Activated T-helper 1 cell treated with anti-CD3 and anti-CD28 coated beads, Interleukin-2, amount 50 U/mL, for 16 hours (primary cell): ENCODE measurements at regions not wholly inside any gene's neighbourhood (a gene's known extent, or its start where the extent isn't known, plus 50 kb on each side); places are given as distances from the start of the nearest gene placed in this dataset.

ENCODE experiments used
- DNase-seq, 2 donors: peaks; one replicate each; pipeline ENCODE4 v3.0.0-alpha.2; 2020; ENCODE audit warnings: low read depth in 1 of 2, low spot score in 1 of 2

DNA sequence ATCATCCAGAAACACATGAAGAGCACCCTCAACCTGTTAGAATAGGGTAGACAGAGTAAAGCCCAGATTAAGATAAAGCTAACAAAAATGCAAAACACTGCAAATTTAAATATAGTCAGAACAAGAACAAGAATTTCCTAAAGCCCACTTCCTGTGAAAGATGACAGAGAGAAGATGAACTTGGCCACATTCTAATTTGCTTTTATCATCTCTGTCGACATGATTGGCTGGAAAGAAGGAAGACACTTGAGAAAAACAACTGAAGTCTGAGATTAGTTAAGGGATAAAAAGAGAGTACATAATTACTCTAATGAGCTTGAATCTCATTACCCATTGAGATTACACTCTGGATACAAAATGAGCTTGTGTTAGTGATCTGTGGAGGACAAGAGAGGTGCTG lies 537.6 kb downstream of the KLF5 start:
- DNase-seq = no peak

DNA sequence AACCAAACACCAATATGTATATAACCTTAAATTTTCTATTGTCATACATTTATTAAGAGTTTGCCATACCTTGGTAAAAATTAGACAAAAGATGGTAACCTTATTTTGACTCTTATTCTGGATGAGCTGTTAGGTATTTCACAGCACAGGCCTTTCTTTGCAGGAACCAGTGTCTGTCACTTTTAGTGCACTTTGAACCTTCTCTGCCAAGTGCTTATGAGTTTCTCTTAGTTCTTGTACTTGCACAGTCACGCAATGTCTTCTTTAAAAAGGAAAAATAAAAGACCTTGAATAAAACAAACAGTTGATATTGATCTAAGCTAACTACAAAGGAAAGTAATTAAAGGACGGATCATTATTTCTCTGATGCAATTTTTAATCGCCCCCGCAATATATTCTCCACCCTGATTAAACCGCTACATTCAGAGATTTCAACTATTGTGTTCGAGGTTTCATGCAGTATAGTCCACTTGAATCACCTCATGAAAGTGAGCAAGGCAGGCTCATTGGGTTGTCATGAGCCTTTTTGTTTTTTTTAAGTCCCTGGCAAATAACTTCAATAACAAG lies 534.5 kb downstream of the KLF5 start:
- DNase-seq = no peak

DNA sequence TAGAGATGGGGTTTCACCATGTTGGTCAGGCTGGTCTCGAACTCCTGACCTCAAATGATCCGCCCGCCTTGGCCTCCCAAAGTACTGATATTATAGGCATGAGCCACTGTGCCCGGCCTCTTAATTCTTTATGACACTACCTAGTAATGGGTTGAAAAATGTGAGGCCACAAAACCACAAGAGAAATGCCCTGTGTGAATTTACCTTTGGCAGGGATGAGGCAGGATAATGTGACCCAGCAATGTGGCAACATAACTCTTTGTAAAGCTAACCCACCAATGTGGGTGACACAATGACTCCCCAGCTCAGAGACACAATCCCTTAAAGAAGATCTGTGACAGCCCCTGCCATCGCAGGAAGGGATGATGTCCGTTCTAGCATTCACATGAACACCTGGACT lies 533.1 kb downstream of the KLF5 start:
- DNase-seq = no peak

DNA sequence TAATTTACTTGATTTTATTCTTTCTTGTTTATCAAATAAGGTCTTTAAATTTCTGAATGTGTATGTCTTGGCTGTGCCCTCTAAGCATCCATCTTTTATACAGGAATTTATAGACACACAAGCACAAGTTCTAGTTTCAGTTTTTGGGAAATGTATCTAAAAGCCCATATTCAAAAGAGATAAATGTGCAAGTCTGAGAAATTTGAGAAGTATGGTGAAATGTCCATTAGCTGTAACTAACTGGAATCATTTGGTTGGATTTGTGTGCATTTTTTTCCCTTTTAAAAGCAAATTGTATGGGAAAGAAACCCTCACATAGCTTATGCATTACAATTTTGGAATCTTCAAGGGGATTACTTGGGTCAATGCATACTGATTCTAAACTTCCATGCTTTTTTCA lies 532.0 kb downstream of the KLF5 start:
- no peak for DNase-seq

DNA sequence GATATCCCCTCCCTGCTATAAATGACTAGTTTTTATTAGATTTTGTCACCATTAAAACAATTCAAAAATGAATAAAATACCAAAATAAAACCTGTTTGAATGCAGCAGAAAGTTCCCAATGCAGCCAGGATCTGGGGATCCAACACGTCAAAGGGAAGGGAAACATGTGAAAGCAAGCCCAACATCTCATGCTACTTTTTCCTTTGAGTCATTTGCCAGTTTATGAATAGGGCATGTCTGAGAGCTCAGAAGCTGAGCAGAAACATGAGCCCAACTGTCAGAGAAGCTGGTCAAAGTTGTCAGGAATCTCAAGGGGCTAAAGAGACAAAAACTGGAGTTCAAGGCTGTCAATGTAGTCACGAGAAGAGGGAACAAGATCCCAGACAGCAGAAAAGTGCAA lies 526.4 kb downstream of the KLF5 start:
- no peak for DNase-seq

DNA sequence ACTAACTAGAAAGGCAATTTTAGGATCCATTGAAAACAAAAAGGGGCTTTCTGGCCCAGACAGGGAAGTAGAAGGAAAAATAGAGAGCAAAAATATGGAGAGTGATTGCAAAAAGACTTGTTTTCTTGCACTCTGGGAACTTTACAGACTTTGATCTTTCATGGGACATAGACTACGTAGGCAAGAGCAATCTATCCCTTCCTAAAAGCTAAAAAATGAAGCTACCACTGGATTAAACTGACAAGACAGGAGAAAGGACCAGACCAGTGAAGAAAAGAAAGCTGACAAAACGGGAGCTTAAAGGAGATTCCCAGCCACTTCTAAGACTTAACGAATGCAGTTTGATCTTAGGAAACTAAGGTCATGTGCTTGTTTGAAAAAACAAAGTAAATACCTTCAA lies 524.5 kb downstream of the KLF5 start:
- DNase-seq = no peak

DNA sequence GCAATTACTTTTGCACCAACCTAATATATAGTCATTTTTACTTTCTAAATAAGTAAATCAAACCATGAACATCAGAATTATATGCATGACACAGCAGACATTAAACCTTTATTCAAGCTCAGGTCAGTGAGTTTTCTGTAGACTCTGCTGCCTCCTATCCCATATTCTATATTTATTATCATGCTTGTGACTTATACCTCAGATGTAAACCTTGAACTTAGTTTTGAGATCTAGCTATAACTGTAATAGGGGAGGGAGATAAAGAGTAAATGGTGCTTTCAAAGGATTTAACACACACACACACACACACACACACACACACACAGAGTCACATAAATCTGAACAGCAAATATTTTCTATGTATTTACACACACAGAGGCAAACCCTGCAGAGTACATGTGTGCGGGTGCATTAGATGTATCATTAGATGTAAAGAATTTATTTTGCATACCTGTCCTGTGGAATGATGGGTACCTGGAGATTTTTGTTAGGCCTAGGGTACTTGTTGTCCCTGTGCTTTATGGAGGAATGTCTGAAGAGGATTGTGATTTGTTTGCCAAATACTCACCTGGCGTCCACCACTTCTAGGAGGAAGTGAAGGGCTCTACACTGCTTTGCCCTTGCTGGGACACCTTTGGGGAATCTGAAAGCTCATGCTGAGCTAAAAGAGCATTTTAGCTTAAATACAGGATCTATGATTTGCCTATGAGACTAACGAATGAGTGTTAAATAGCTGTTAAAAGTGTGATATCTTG lies 521.9 kb downstream of the KLF5 start:
- no peak for DNase-seq

DNA sequence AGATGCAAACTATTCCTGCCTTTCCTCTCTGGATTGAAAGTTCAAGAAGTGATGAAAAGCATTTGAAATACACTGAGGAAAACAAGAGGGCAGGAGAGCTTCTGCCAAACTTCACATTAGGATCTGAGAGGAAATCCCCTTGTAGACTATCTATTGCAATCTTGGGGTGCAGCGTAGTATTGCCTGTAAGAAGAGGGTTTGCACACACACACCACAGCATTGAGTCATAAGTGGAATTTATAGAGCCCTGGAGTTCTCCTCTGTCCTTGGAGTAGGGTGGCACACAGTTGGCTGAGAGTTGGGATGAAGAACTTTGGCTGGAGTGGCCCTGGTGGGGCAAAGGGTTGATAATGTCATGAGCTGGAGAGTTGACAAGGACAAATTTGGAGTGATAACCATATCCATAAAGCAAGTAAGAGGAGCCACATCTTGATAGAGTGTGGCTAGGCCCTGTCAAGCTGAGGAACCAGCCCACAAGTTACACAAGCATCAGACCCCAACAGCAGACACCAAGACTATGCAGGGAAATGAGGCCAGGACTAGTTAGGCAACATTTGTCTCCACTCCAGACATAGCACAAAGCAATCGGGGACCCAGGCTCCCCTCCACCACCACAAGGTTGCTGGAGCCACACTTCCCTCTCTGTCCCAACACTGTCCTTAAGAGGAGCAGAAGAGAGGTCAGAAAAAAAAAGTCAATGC lies 520.9 kb downstream of the KLF5 start:
- no peak for DNase-seq

DNA sequence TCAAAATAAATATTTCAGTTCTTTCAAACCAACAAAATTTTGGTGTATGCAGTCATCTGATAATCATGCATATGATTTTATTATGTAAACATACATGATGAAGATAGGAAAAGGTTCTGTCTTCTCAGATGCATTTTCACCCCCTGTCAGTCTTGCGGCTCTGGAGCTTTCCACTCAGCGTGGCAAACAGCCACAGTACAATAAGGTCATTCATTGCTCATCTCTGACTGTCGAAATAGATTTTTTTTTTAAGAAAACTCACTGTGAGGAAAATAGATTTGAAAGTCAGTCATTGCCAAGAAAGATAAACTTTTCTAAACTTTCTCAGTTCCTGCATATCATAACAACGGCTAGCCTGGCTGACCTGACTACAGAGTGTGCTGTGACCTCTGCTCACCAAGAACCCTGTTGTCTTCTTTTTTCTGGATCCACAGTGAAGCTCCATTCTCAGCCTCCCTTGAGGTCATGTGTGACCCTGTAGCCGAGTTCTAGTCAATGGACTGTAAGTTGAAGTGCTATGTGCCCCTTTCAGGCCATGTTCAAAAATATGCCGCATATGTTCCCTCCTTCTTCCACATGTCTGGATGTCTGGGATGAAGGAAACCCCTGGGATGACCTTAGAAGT lies 519.6 kb downstream of the KLF5 start:
- no peak for DNase-seq

DNA sequence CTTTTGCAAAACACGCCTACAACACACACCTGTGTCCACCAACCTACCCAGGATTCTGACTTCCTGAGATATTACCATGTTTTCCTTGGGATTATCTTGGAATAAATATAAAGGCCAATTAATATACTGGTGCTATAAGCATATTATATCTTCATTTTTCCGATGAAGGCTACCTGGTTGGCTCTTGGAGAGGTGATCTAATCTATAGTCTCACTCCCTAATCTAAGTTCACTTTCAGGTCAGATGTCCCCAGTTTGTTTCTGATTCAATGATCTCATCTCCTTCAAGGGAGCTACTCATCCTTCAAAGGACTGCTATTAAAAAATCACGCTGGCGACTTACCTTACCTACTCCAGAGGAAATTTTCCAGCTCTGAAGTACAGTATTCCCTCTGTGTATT lies 517.5 kb downstream of the KLF5 start:
- DNase-seq = no peak

DNA sequence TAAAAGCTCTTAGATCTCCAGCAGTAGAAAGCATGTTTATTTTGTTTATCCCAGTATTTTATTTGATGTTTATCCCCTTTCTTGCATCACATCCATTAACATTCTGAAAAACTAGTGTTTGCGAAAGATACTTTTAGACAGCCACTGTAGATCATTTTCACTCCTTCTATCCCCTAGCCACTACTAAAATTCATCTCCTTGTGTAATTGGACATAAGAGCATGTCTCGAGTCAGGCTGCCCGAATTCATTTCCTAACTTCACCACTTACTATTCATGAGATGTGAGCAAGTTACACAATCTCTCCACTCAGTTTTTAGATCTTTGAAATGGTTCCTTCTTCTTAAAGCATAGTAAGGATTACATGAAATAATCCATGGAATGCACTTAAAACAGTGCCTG lies 514.0 kb downstream of the KLF5 start:
- no peak for DNase-seq

DNA sequence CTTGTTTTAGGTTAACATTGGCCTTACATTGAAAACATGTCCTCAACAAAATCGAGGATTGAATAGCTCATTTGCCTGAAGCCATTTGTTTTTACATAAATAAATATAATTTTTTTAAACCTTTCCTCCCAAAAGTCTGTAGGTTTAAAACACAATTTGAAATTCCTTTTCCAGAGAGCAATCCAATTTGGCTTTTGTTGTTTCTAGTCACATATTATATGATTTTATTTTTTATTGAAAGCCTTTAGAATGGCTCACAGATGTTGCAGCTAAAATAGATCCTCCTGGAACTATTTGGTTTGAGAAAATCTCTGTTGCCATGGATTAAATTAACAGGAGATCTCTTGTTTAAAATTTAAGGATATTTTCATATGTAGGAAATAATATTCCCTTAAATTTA lies 512.6 kb downstream of the KLF5 start:
- no peak for DNase-seq

DNA sequence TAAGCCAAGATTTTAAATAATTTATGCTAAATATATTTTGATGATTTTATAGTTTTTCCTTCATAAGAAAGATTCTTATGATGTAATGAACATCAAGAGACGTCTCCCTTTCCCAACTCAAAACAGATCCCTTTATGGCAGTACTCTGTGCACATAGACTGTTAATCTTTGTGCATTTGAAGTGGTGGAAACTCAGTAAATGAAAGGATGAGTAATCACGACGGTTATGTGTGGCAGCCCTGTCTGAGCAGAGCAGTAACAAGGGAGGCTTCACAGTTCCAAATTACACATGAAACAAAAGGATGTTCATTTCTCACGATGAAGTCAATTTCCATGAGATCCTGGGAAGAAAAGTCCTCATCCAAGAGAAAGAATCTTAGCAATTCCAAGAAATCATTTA lies 498.1 kb downstream of the KLF5 start:
- no peak for DNase-seq

DNA sequence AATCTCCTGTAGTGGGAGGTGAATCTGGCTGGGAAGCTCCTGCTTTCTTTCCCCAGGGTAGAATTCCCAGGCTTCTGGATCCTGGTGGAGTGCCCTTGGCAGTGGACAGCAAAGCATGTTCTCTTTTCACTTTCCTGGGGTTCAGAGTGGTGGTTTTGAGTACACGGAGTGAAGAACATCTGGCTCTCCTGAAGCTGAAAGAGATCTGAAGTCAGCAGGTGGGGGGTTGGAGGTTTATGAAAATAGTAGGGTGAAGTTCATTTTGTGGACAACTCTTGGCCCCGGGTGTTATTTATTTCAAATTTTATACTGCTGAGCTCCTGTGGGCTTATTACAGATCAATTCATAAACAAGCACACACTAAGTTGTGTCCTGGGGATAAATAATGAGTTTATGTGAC lies 497.3 kb downstream of the KLF5 start:
- no peak for DNase-seq

DNA sequence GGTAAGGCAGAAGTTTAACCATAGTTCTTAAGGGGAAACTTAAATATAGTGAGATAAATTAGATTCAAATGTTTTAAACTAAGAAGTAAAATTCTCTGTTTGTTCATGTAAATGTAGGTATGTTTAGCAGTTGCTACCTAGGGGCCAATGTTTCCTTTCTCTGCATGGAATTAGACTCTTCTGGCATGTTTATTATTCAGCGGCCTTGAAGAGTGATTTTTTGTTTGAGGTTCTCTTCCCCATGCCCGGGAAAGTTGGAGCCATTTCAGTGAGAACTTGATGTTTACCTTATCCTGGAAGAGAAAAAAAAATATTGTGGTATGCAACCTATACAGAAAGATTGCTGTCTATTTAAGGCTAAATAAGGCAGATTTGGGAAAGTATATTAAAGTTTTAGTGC lies 492.9 kb downstream of the KLF5 start:
- DNase-seq = no peak

DNA sequence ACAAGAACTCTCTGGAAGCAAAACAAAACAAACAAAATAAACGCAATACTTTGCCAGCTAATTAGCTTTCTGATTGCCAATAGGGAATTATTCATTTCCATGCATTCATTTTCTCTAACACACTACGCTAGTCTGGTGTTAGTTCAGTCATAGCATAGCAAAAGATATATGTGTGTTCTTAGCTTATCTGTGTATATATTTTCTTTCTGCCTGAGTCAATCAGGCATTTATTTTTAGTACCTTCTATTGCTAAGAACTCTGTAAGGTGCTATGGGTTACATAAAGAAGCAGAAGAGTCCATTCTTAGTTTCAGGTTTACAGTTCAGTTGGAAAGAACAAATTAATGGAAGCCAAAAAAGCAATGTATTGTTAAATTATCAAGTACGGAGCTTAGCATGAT lies 490.9 kb downstream of the KLF5 start:
- no peak for DNase-seq

DNA sequence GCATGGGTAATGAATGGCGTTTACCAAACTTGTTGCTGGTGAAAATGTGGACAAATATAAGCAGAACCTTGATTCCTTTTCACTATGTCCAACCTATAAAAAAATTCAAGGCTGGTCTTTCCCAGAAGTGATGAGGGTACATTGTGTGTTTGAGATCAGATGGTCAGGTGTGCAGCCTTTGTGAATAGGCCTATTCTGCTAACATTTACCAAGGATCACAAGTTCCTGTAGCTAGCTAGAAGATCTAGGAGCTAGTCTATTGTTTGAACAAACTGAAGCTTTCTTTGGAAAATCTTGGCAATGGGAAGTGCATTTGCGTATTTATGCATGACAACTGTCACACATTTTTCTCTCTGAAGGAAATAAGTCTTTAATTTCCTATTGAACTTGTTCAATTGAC lies 489.6 kb downstream of the KLF5 start:
- DNase-seq = no peak

DNA sequence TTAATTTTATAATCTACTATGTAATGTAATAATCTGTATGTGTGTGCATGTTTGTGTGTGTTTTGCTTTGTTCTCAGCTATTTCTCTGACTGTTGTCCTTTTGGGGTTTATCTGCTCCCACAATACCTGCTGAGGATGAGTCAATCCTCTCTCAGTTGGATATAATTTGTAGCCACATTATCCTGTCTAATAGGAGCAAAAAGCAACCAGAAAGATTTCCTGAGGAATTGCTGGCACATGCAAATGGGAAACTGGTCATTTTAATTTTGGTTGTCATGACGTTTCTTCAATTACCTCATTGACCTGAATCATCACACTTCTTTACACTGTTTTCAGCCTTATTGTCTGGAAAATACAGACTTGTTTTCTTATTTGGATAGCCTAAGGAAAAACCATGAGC lies 488.4 kb downstream of the KLF5 start:
- no peak for DNase-seq

DNA sequence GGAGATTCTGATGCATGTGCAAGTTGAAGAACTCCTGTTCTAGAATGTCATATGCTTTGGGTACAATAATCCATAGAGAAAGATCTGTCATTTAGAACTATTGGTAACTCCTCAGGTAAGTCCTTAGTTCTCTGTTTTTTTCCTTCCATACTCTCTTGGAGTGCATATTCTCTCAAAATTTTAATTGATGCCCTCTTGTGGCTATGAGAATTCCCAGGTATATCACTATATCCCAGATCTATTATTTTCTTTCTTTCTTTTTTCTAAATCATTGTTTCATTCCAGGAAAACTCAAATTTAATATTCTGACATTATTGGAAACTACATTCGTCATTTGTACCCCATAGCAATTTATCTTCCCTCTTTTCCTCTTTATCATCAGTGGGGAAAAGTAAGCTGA lies 485.4 kb downstream of the KLF5 start:
- no peak for DNase-seq

DNA sequence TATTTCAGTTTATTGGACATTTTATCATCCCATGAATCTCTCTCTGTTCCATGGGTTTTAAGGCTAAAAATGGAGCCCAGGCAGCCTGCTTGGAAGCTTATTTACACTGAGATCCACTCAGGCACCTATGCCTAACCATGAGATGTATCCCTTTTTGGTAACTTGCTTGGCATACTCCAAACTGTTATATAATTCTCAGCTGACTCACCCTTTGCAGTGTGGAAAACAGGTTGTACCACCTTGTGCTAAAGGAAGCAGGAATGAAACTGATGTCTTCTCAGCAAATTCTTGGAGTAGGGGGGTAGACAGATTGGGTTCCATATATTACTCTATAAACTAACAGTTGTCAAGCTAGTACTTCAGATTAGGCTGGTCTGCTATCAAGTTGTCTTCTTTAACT lies 483.6 kb downstream of the KLF5 start:
- no peak for DNase-seq

DNA sequence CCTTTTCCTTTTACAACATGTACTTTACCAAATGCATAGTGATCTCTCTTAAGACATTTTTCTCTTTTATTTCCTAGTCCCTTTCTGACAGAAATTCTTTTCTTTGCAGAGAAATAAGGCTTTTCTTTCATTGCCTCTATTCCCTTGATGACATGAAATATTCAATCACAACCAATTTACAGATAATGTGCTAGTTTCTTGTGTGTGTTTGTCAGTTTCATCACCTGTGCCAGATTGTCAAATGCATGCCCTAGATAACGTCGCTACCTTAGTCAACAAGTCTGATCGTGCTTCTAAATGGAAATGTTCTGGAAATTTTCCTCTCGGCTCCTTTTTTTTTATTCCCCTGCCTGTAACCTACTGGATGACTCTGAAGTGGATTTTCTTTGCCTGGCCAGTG lies 478.1 kb downstream of the KLF5 start:
- DNase-seq = no peak

DNA sequence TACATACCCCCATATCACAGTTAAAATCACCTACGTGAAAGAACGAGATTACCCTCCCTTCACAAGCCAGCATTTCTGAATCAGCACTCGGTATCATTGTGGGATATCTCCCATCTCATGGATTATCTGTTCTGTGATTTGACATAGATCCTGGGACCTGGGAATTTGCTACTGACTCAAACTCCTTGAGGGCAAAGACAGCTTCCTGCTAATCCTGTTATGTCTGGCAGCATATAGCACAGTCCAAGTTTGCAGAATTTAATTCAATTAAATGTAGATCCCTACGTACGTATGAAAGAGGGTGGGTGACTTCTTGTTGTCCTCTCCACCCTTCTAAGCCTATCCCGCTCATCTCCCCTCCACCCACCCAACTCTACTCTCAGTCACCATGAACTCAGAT lies 476.5 kb downstream of the KLF5 start:
- DNase-seq = no peak
